Neural progenitor cell (in vitro differentiated cells): ENCODE measurements at regions not wholly inside any gene's neighbourhood (a gene's known extent, or its start where the extent isn't known, plus 50 kb on each side); places are given as distances from the start of the nearest gene placed in this dataset.
A peak's percentile ranks its signal among the peaks of the same experiment; 100 is the strongest.

Experiments used
- DNase-seq: peaks from one replicate; pipeline ENCODE4 v3.0.0-alpha.2; 2016; ENCODE audit warnings: low spot score
- H2AFZ ChIP-seq: fragments of 200-600 bp; sonication (generic); replicated peaks from 2 replicates; pipeline ENCODE4 v1.6.1; 2016; ENCODE audit warnings: antibody characterized with exemption
- H3F3A ChIP-seq: fragments of 200-600 bp; sonication (generic); 2 replicates; pipeline ENCODE4 v1.6.1; 2016; ENCODE audit warnings: antibody characterized with exemption, low read depth
- H3K27ac ChIP-seq: fragments of 200-600 bp; sonication (generic); 2 replicates; pipeline ENCODE4 v1.5.1; 2016; ENCODE audit warnings: mild to moderate bottlenecking
- H3K27me3 ChIP-seq: fragments of 200-600 bp; sonication (generic); 2 replicates; pipeline ENCODE4 v1.6.1; 2016; ENCODE audit warnings: mild to moderate bottlenecking, moderate library complexity
- H3K36me3 ChIP-seq: fragments of 200-600 bp; sonication (generic); 2 replicates; pipeline ENCODE4 v1.5.1; 2016
- H3K4me1 ChIP-seq: fragments of 200-600 bp; sonication (generic); 2 replicates; pipeline ENCODE4 v1.6.1; 2016; ENCODE audit warnings: mixed run types
- H3K4me2 ChIP-seq: fragments of 200-600 bp; sonication (generic); 2 replicates; pipeline ENCODE4 v1.6.1; 2016
- H3K4me3 ChIP-seq: fragments of 200-600 bp; sonication (generic); 2 replicates; pipeline ENCODE4 v1.5.1; 2016
- H3K79me2 ChIP-seq: fragments of 200-600 bp; sonication (generic); 2 replicates; pipeline ENCODE4 v1.6.1; 2016; ENCODE audit warnings: low read depth
- H3K9ac ChIP-seq: fragments of 200-600 bp; sonication (generic); 2 replicates; pipeline ENCODE4 v1.6.1; 2016
- H3K9me3 ChIP-seq: fragments of 200-600 bp; sonication (generic); 2 replicates; pipeline ENCODE4 v1.5.1; 2016; ENCODE audit warnings: low read depth
- H4K20me1 ChIP-seq: fragments of 200-600 bp; sonication (generic); 2 replicates; pipeline ENCODE4 v1.6.1; 2016; ENCODE audit warnings: low read depth
- H3K27ac Mint-ChIP-seq: 3 replicates; pipeline ENCODE4 v1.8.0; 2021; ENCODE audit warnings: mixed read lengths
- H3K27me3 Mint-ChIP-seq: 2 replicates; pipeline ENCODE4 v1.8.0; 2022; ENCODE audit warnings: low read depth, mild to moderate bottlenecking, inconsistent platforms, moderate library complexity, mixed read lengths; ENCODE audit not compliant: insufficient read depth
- H3K36me3 Mint-ChIP-seq: 3 replicates; pipeline ENCODE4 v1.8.0; 2021; ENCODE audit warnings: mixed read lengths
- H3K4me1 Mint-ChIP-seq: 3 replicates; pipeline ENCODE4 v1.8.0; 2021; ENCODE audit warnings: mixed read lengths
- H3K4me3 Mint-ChIP-seq: 3 replicates; pipeline ENCODE4 v1.8.0; 2021; ENCODE audit warnings: mild to moderate bottlenecking, moderate library complexity, mixed read lengths
- H3K9me3 Mint-ChIP-seq: 3 replicates; pipeline ENCODE4 v1.8.0; 2020; ENCODE audit warnings: mixed read lengths
- CTCF ChIP-seq: fragments of 200-600 bp; sonication (generic); IDR thresholded peaks from 2 replicates; pipeline ENCODE4 v1.5.1; 2017; ENCODE audit warnings: antibody characterized with exemption, mild to moderate bottlenecking
- EZH2 ChIP-seq: fragments of 200-600 bp; sonication (generic); IDR thresholded peaks from 2 replicates; pipeline ENCODE4 v1.6.1; 2017; ENCODE audit warnings: antibody characterized with exemption, mild to moderate bottlenecking, moderate library complexity
- EZH2phosphoT487 ChIP-seq: fragments of 200-600 bp; sonication (generic); IDR thresholded peaks from 2 replicates; pipeline ENCODE4 v1.6.1; 2017; ENCODE audit warnings: antibody characterized with exemption

DNA sequence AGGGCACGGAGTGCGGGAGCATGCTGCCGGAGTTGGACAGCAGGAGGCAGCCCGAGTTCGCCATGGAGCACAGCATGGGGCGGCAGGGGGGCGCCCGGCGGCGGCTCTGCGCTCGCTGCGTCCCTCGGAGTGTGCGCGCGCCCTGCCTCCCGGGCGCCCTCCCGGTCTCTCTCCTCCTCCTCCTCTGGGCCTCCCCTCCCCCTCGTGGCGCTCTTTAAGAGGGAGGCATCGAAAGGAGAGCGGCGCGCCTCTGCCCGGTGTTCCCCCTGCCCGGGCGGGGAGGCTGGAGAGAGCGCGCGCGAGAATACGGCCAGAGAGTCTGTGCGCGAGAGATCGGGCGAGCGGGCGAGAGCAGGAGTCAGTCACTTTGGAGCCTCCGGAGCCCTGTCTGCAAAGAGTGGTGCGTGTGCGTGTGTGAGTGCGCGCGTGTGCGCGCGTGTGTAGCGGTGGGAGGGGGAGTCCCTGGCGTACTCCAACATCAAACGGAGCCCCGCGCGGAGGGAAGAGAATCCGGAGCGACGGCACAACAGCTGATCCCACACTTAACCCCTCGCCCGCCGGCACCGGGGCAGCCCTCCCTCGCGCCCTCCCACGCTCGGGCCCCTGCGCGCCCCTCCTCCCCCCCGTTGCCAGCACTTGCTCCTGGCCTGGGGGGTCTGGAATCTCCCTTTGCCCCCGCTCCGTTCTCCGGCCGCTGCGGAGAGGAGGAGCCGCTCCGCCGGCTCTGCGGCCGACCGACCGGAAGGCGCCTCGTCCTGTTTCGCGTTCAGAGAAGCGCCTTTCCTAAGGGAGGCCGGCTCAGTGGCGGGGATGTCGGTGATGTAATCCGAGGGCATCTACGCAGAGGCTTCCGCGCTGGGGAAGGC, 108.9 kb downstream of the ENGASE start:
- no peaks in the 10 kb centered on the region for H3K9me3 Mint-ChIP-seq
- peaks cover 55% of the 10 kb centered on the region for H3K27me3 Mint-ChIP-seq
- H3K9ac ChIP-seq: no peak overlapping the region
- H3K4me2 ChIP-seq: peak overlapping the region; percentile 94
- DNase-seq: peak; percentile 91
- peak overlapping the region; percentile 60 for H3K4me3 ChIP-seq
- H3K36me3 Mint-ChIP-seq: no peaks in the 10 kb centered on the region
- peaks cover 7% of the 10 kb centered on the region for H3K4me1 ChIP-seq
- H3K36me3 ChIP-seq: no peaks in the 10 kb centered on the region
- H3K4me3 Mint-ChIP-seq: peak overlapping the region; percentile 86
- H3K9me3 ChIP-seq: no peaks in the 10 kb centered on the region
- H4K20me1 ChIP-seq: no peaks in the 10 kb centered on the region
- peak; percentile 49 for TF ChIP-seq EZH2phosphoT487
- peak; percentile 56 for TF ChIP-seq EZH2
- TF ChIP-seq CTCF: no peak
- peaks cover 9% of the 10 kb centered on the region for H3F3A ChIP-seq
- H3K27ac Mint-ChIP-seq: no peak overlapping the region
- H3K27me3 ChIP-seq: peaks cover 57% of the 10 kb centered on the region
- no peak overlapping the region for H3K27ac ChIP-seq
- no peaks in the 10 kb centered on the region for H3K4me1 Mint-ChIP-seq
- H3K79me2 ChIP-seq: no peaks in the 10 kb centered on the region
- peak overlapping the region; percentile 88 for H2AFZ ChIP-seq

GRCh38 chr17:79183043-79183292, 108.3 kb downstream of the ENGASE start:
- no peak overlapping the region for H3K27ac ChIP-seq
- H3K4me1 Mint-ChIP-seq: no peaks in the 10 kb centered on the region
- H3K36me3 Mint-ChIP-seq: no peaks in the 10 kb centered on the region
- no peak overlapping the region for H3K9ac ChIP-seq
- no peaks in the 10 kb centered on the region for H3K36me3 ChIP-seq
- peaks cover 51% of the 10 kb centered on the region for H3K27me3 Mint-ChIP-seq
- H3K27ac Mint-ChIP-seq: no peak overlapping the region
- H3K4me3 ChIP-seq: peak overlapping the region; percentile 60
- no peaks in the 10 kb centered on the region for H3K9me3 ChIP-seq
- H3K9me3 Mint-ChIP-seq: no peaks in the 10 kb centered on the region
- peaks cover 5% of the 10 kb centered on the region for H3F3A ChIP-seq
- H2AFZ ChIP-seq: peak overlapping the region; percentile 88
- TF ChIP-seq CTCF: no peak
- TF ChIP-seq EZH2phosphoT487: no peak
- no peak for TF ChIP-seq EZH2
- DNase-seq: no peak
- no peaks in the 10 kb centered on the region for H3K79me2 ChIP-seq
- peak overlapping the region; percentile 94 for H3K4me2 ChIP-seq
- H3K27me3 ChIP-seq: peaks cover 57% of the 10 kb centered on the region
- H3K4me3 Mint-ChIP-seq: no peak overlapping the region
- H4K20me1 ChIP-seq: no peaks in the 10 kb centered on the region
- peaks cover 2% of the 10 kb centered on the region for H3K4me1 ChIP-seq

DNA sequence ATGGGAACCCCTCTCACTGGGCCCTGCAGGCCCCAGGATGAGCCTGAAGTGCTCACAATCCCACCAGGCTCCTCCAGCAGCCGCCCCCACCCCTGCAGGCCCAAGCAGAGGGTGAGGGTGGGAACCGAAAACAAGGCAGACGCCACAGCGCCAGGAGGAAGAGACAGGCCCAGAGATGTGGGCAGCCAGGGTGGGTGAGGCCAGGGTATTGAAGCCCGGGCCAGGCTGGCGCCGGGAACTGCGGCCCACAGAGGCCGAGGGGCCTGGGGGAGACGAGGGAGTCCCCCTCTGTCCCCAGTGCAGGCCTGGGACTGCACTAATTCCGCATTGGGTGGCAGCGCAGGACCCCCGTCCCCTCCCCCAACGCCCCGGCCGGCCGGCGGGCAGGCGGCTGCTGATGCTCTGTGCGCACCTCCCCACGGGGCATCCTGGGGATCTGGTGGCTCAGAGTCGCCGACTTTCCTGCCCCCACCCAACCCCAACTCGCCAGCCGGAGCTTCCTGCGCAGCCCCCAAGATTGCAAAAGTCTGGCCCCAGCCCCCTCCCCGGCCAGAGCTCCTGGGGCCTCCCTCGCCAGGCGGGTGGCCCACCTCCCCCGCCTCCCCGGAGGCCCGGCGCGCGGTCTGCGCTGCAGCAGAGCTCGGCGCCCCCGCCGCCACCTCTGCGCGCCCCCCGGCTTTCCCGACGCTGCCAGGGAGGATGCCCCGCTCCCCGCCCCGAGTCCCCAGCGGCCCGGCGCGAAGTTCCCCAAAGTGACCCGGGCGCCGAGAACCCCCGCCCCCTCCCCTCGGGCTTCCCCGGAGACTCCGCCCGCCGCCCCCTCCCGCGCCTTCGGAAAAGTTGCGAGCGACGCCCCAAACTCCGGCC, 107.8 kb downstream of the ENGASE start:
- H3K4me3 Mint-ChIP-seq: peak overlapping the region; percentile 79
- H3K27me3 ChIP-seq: peaks cover 55% of the 10 kb centered on the region
- H3K4me1 Mint-ChIP-seq: no peaks in the 10 kb centered on the region

More for the DNA sequence above, 107.8 kb downstream of the ENGASE start:
- Histone ChIP-seq H3K36me3 (no peaks in the 10 kb centered on the region), H3F3A (peaks cover 5% of the 10 kb centered on the region), H3K27ac (no peak overlapping the region), H4K20me1 (no peaks in the 10 kb centered on the region), H2AFZ (no peak overlapping the region), H3K4me3 (peak overlapping the region; percentile 57), H3K79me2 (no peaks in the 10 kb centered on the region), H3K4me2 (peak overlapping the region; percentile 94), H3K4me1 (peaks cover 1% of the 10 kb centered on the region), H3K9ac (no peak overlapping the region), H3K9me3 (no peaks in the 10 kb centered on the region)
- peak; percentile 54 for DNase-seq
- Mint-ChIP-seq H3K9me3 (no peaks in the 10 kb centered on the region), H3K27me3 (peaks cover 48% of the 10 kb centered on the region), H3K27ac (no peak overlapping the region), H3K36me3 (no peaks in the 10 kb centered on the region)
- TF ChIP-seq CTCF (no peak), EZH2phosphoT487 (peak; percentile 18), EZH2 (peak; percentile 26)
